CD4-positive, alpha-beta T cell treated with Interleukin-15 for 4 hours (primary cell): ENCODE measurements at regions not wholly inside any gene's neighbourhood (a gene's known extent, or its start where the extent isn't known, plus 50 kb on each side); places are given as distances from the start of the nearest gene placed in this dataset.
A peak's percentile ranks its signal among the peaks of the same experiment; 100 is the strongest.

ENCODE experiments used
- DNase-seq: peaks from one replicate; pipeline ENCODE4 v3.0.0-alpha.2; 2020; ENCODE audit warnings: low spot score

- DNase-seq: no peak
These were observed 112.0 kb upstream of the ZNF366 start for GRCh38 chr5:72619251-72619650.

DNA sequence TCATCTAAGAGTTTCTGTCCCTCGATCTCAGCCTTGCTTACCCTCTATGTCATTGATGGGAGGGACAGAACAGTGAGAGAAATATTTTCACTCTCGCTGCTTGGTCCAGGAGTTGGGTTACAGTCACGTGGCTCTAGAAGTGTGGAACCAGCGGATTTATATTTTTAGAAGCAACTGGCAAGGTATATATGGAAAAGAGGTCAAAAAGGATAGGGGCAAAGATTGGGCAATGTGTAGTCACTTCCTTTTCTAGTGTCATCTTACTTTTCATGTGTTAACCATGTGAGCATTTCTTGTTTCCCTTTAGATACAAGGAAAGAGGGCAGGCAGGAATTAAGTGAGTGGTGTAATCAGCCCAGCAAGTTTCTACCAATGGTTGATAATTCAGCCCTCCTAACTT lies 111.5 kb upstream of the ZNF366 start:
- DNase-seq: no peak

GRCh38 chr5:72615061-72615460 lies 107.9 kb upstream of the ZNF366 start:
- no peak for DNase-seq

- no peak for DNase-seq
These were observed 106.3 kb upstream of the ZNF366 start for GRCh38 chr5:72613515-72613914.

- DNase-seq: no peak
These were observed 105.6 kb upstream of the ZNF366 start for GRCh38 chr5:72612810-72613209.

- peak; percentile 27 for DNase-seq
These were observed 104.0 kb upstream of the ZNF366 start for GRCh38 chr5:72611118-72611730.

DNA sequence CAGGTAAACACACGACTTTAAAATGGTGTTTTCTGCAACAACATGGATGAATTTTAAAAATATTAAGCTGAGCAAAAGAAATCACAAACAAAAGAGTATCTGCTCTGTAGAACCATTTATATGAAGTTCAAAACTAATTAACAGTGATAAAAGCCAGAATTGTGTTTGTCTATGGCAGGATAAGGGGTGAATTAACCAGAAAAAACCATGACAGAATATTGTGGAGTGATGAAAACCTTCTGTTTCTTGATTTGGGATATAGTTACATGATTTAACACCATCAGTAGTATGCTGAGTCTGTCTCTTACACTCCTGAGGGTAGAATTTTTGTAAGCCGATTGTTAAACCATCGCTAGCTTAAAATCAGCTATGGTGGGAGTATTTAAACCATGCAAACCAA lies 101.7 kb upstream of the ZNF366 start:
- DNase-seq: no peak

GRCh38 chr5:72608297-72608696 lies 101.1 kb upstream of the ZNF366 start:
- DNase-seq: no peak

DNA sequence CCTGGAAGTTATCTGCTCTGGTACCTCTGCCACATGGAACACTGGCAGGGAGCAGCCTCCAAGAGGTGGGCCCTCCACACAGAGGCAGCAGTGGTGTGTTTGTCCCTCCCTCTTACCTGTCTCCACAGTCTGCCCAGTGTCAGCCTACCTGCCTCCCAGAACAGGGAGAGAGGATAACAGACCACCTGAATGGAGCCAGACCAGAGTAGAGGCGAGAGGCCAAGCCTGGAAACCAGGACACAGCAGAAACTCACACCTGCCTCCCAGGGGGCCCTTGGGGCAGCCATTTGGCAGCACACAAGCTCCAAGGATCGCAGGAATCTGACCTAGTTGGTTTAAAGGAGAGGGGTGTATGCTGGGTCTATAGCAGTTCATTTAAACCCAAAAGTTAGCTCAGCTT lies 100.2 kb upstream of the ZNF366 start:
- no peak for DNase-seq

DNA sequence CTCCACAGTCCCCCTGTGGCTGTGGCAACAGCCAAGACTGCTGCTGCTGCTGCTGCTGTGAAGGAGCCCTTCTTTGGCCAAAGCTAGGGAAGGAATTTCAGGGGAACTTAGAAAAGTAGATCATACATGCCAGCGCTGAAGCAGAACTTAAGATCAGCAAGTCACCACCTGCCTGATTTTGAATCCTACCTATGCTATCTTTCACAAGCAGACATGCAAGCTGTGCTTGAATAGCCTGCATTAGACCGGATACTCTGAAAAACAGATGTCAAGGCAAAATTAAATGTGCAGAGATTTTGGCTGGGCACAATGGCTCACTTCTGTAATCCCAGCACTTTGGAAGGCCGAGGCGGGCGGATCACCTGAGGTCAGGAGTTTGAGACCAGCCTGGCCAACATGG lies 99.3 kb upstream of the ZNF366 start:
- no peak for DNase-seq

DNA sequence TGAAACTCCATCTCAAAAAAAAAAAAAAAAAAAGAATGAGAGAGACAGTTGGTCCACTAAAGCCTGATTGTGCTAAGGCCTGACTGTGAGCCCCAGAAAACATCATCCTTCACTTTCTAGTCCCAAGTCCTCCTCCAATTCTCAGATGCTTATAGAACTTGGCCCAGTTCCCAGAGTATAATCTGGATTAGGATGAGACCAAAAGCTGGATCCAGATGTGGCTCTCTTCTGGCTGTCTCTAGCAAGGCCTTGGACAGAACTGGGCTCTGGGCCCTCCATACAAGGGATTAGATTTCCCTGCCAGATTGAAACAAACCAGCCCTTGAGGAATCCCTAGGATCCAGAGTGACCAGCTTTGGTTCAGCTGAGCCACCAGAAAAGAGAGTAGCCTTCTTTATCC lies 98.4 kb upstream of the ZNF366 start:
- DNase-seq: no peak

DNA sequence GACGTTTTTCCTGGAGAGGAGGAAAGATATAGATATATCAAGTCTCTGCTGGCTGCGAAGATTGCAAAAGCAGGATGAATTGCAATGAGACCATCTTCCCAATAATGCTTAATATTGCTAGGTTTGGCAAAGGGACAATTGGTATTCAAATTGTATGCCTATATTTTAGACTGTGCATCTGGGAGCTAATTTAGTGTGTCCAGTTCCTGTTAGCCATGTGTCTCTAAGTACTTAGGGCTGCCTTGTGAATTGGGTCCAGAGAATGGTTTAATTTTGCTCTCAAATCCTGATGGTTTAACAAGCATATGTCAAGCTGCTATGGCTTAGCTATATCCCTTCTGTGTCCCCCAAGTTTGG lies 97.6 kb upstream of the ZNF366 start:
- no peak for DNase-seq

DNA sequence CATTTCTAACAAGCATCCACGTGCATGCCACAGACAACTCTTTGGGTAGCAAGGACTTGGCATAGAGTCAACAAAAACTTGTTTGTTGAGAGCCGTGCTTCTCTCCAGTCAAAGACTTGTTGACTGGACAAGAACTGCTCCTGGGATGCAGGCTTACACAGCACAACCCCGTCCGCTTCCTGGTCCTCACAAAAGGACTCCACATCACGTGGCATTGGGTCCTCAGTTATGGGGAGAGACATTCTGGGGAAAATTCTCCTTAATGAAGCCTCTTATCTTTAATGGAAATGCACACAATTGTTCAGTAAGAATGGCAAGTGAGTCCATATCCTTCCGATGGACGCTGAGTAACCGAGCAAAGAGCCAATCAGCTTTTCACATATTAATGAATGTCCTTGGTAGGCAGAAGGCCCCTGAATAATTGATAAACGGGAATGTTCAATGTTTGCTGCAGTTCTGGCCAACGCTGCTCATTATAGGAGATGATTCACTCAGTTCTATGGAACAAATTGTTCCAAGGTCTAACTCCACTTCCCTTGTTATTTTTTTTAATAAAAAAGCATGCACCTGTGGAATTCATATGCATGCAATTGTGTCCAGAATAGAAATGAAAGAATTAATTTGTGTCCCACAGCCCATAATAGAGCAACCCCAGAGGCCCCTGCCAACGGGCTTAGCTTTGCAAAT lies 97.0 kb upstream of the ZNF366 start:
- DNase-seq: no peak

GRCh38 chr5:72602696-72603685 lies 95.8 kb upstream of the ZNF366 start:
- DNase-seq: no peak

- DNase-seq: no peak
These were observed 94.7 kb upstream of the ZNF366 start for GRCh38 chr5:72601861-72602260.

DNA sequence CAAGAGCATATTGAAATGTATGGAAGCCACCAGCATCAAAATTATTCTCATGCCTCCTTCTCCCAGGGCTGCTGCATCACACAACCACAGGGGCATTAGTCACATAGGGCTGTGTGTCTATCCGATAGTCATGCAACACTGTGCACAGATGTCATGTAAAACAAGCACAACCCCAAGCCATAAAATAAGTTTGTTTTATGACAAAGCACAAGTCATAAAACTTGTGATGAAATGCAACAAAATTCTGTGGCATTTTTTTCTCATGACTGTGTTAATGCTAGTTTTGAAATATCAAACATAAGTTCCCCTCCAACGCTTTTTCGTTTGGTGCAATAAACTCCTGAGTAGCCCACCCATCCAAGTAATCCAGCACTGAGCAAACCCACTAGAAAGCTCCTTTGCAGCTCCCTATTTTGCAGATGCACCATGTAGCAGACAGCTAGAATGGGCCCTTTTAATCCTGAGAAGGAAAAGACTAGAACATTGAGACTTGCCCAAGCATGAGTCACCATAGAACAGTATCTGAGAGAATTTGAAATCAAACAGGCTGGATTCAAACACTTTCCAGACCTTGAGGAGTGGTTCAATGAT lies 93.3 kb upstream of the ZNF366 start:
- no peak for DNase-seq

- no peak for DNase-seq
These were observed 92.5 kb upstream of the ZNF366 start for GRCh38 chr5:72599519-72600370.

DNA sequence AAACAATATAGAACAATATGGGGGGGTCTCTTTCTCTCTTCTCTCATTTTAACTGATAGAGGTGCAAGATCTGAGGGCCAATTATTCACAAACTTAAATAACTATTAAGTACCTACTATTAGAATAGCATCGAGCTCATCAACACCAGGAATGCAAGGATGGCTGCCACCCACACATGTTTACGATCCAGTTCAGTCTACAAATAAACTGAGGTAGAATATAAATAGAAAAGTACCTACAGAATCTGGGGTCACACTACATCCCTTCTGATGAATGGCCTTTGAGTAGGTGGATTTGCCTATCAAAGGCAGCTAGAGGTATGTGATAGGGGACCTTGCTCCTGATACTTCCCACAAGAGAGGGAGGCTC lies 91.8 kb upstream of the ZNF366 start:
- no peak for DNase-seq

DNA sequence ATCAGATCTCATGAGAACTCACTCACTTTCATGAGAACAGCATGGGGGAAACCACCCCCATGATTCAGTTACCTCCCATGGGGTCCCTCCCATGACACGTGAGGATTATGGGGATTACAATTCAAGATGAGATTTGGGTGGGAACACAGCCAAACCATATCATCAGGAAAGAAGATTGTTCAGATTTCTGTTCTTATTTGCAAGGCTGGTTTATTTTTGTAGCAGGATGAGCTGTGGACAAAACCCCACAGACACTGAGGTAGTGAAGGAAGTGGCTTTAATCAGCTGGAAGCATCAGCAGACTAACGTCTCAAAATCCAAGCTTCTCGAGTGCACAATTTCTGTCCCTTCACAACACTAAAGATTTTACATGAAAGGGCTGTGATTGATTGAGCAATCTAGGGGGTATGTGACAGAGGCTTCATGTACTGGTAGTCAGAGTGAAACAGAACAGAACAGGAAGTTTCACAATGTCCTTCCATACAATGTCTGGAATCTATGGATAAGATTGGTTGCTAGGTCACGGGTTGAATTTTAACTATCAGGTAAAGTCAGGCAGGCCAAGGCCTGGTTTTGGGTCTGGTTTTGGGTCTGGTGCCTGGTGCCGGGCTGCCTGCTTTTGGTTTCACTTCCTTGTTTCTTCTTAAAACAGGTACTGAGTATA lies 91.3 kb upstream of the ZNF366 start:
- no peak for DNase-seq

GRCh38 chr5:72597456-72597948 lies 90.3 kb upstream of the ZNF366 start:
- no peak for DNase-seq

GRCh38 chr5:72596956-72597355 lies 89.7 kb upstream of the ZNF366 start:
- DNase-seq: no peak
